Calu3 (cell line): ENCODE measurements at regions not wholly inside any gene's neighbourhood (a gene's known extent, or its start where the extent isn't known, plus 50 kb on each side); places are given as distances from the start of the nearest gene placed in this dataset.

ENCODE experiments used
- BruUV-seq: library from RNA; stranded (reverse); fragments of 400-500 nt; replicated peaks from 2 replicates; lab custom pipeline; 2021; lab: Mats Ljungman, UMichigan
- CTCF ChIA-PET: fragments of 300-600 bp; sonication (Branson Sonifier 250); formaldehyde crosslinking; loops from one replicate; lab custom pipeline; 2022; ENCODE audit warnings: antibody characterized with exemption; lab: Charles Lee
- DNase-seq: peaks from one replicate; pipeline ENCODE4 v3.0.0; 2022
- H3K27ac Mint-ChIP-seq: one replicate; pipeline ENCODE4 v1.8.0; 2022; ENCODE audit warnings: mixed read lengths; ENCODE audit not compliant: unreplicated experiment
- H3K27me3 Mint-ChIP-seq: one replicate; pipeline ENCODE4 v1.8.0; 2022; ENCODE audit warnings: mixed read lengths; ENCODE audit not compliant: unreplicated experiment
- H3K36me3 Mint-ChIP-seq: one replicate; pipeline ENCODE4 v1.8.0; 2022; ENCODE audit warnings: mild to moderate bottlenecking, moderate library complexity, mixed read lengths; ENCODE audit not compliant: insufficient read depth, unreplicated experiment
- H3K4me1 Mint-ChIP-seq: one replicate; pipeline ENCODE4 v1.8.0; 2022; ENCODE audit warnings: mild to moderate bottlenecking, low read depth, mixed read lengths; ENCODE audit not compliant: unreplicated experiment
- H3K4me3 Mint-ChIP-seq: one replicate; pipeline ENCODE4 v1.8.0; 2022; ENCODE audit warnings: mild to moderate bottlenecking, low read depth, moderate library complexity, mixed read lengths; ENCODE audit not compliant: unreplicated experiment
- H3K9me3 Mint-ChIP-seq: one replicate; pipeline ENCODE4 v1.8.0; 2022; ENCODE audit warnings: low read depth, mixed read lengths; ENCODE audit not compliant: unreplicated experiment
- intact Hi-C: fragments of 100-400 bp; cut with micrococcal nuclease; formaldehyde crosslinking; loops from one replicate; pipeline ENCODE4 v1.10.0; 2022; ENCODE audit not compliant: unreplicated experiment
- TF ChIP-seq, protein P1 (sequence below): fragments of 200-600 bp; IDR thresholded peaks from one replicate; pipeline ENCODE4 v1.8.0; 2022; ENCODE audit warnings: antibody characterized with exemption; ENCODE audit not compliant: unreplicated experiment

- no TSS peak for BruUV-seq
- DNase-seq: no peak
Measured at GRCh38 chr11:25953006-25953405, 378.9 kb upstream of the ANO3 start.

GRCh38 chr11:25958045-25958444 is 373.9 kb upstream of the ANO3 start:
- intact Hi-C loops: loop anchor here (10.0 kb wide), 1 partner anchor 63 kb away; no protein-coding TSS in a partner anchor
- H3K9me3 Mint-ChIP-seq: no peaks in the 10 kb centered on the region
- H3K4me1 Mint-ChIP-seq: peaks cover 11% of the 10 kb centered on the region
- no peak overlapping the region for H3K27ac Mint-ChIP-seq
- no peak overlapping the region for H3K4me3 Mint-ChIP-seq
- no peak for DNase-seq
- BruUV-seq: no TSS peak
- TF ChIP-seq, protein P1, sequence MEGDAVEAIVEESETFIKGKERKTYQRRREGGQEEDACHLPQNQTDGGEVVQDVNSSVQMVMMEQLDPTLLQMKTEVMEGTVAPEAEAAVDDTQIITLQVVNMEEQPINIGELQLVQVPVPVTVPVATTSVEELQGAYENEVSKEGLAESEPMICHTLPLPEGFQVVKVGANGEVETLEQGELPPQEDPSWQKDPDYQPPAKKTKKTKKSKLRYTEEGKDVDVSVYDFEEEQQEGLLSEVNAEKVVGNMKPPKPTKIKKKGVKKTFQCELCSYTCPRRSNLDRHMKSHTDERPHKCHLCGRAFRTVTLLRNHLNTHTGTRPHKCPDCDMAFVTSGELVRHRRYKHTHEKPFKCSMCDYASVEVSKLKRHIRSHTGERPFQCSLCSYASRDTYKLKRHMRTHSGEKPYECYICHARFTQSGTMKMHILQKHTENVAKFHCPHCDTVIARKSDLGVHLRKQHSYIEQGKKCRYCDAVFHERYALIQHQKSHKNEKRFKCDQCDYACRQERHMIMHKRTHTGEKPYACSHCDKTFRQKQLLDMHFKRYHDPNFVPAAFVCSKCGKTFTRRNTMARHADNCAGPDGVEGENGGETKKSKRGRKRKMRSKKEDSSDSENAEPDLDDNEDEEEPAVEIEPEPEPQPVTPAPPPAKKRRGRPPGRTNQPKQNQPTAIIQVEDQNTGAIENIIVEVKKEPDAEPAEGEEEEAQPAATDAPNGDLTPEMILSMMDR: no peak
- no peaks in the 10 kb centered on the region for H3K27me3 Mint-ChIP-seq
- H3K36me3 Mint-ChIP-seq: no peaks in the 10 kb centered on the region
- CTCF ChIA-PET: no interaction called here

More at GRCh38 chr11:25953006-25953405, 378.9 kb upstream of the ANO3 start:
- no peak overlapping the region for H3K4me3 Mint-ChIP-seq
- CTCF ChIA-PET: no interaction called here
- no peaks in the 10 kb centered on the region for H3K36me3 Mint-ChIP-seq
- intact Hi-C loops: loop anchor here (10.0 kb wide), 1 partner anchor 58 kb away; no protein-coding TSS in a partner anchor
- TF ChIP-seq, protein P1: no peak
- no peak overlapping the region for H3K27ac Mint-ChIP-seq
- H3K9me3 Mint-ChIP-seq: no peaks in the 10 kb centered on the region
- H3K4me1 Mint-ChIP-seq: peaks cover 14% of the 10 kb centered on the region
- H3K27me3 Mint-ChIP-seq: no peaks in the 10 kb centered on the region

DNA sequence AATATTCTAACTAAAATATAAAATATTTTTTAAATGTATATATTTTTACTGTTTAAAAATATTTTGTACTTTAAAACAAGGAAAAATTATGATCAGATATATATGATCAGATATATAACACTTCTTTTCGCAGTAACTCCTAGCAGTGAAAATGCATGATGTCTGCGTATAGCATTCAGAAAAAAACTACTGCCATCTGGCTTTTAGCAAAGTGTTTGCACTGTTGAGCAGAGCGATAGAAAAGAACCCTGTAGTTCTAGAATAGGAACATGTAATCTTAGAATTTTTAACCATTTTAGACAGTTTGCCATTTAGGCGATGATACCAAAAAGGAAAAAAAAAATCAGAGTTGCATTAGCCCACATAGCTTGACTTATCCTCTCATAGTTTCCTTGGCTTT is 370.4 kb upstream of the ANO3 start:
- no peak overlapping the region for H3K4me3 Mint-ChIP-seq
- H3K9me3 Mint-ChIP-seq: no peaks in the 10 kb centered on the region
- no peak for DNase-seq
- CTCF ChIA-PET: no interaction called here
- TF ChIP-seq, protein P1: no peak
- intact Hi-C loops: no loop called here
- no peaks in the 10 kb centered on the region for H3K36me3 Mint-ChIP-seq
- no peaks in the 10 kb centered on the region for H3K27me3 Mint-ChIP-seq
- no TSS peak for BruUV-seq
- no peak overlapping the region for H3K27ac Mint-ChIP-seq
- H3K4me1 Mint-ChIP-seq: no peaks in the 10 kb centered on the region

DNA sequence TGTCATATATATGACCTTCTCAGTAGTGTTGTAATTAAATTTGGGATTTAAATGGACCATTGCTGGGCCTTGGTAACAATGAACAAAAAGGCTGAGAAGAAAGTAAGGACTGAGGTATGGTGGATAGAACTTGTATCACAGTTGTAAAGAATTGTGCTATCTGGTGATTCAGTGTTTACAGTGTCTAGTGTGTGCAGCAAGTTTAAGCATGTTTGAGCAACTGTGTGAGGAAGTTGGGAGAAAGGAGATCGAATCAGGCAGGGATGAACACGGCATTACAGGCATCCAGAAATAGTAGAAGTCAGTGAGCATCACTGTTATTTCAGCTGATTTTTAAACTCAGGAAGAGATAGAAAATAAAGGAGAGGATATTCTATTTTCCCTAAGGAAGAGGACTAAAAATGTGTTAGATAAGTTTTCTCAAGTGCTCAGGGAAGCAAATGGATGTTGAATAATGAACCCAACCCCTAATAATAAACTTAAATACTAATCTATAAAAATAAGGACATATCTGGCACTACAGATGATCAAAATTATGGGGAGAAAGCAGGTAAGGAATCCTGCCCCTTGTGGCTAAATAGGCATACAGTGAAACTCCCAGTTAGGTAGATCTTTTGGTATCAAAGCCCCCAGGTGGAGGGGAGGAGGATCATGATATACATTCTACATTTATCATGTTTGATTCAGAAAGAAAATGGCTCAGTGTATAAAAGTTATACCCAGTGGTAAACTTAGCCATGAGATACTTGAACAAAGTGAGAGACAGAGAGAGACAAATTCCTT is 361.0 kb upstream of the ANO3 start:
- intact Hi-C loops: no loop called here
- CTCF ChIA-PET: no interaction called here
- Mint-ChIP-seq H3K27ac (no peak overlapping the region), H3K27me3 (no peaks in the 10 kb centered on the region), H3K9me3 (no peaks in the 10 kb centered on the region), H3K4me1 (no peaks in the 10 kb centered on the region), H3K36me3 (no peaks in the 10 kb centered on the region), H3K4me3 (no peak overlapping the region)
- peak; percentile 2 for DNase-seq
- no TSS peak for BruUV-seq
- TF ChIP-seq, protein P1: no peak
